ENCODE measurements at regions not wholly inside any gene's neighbourhood (a gene's known extent, or its start where the extent isn't known, plus 50 kb on each side); places are given as distances from the start of the nearest gene placed in this dataset.

GRCh38 chr5:15260356-15261268 lies 239.4 kb upstream of the FBXL7 start:
- no peak for DNase-seq

- DNase-seq: no peak
Observed at GRCh38 chr5:15256485-15256884, 243.5 kb upstream of the FBXL7 start.

- DNase-seq: no peak
Observed at GRCh38 chr5:15255576-15255975, 244.4 kb upstream of the FBXL7 start.

- no peak for DNase-seq
Observed at GRCh38 chr5:15254607-15255006, 245.4 kb upstream of the FBXL7 start.

GRCh38 chr5:15252331-15252730 lies 247.6 kb upstream of the FBXL7 start:
- no peak for DNase-seq

GRCh38 chr5:15249152-15249551 lies 250.8 kb upstream of the FBXL7 start:
- no peak for DNase-seq

- DNase-seq: no peak
Observed at GRCh38 chr5:15248731-15249130, 251.2 kb upstream of the FBXL7 start.

- DNase-seq: no peak
Observed at GRCh38 chr5:15245913-15246312, 254.1 kb upstream of the FBXL7 start.

- no peak for DNase-seq
Observed at GRCh38 chr5:15243301-15244020, 256.5 kb upstream of the FBXL7 start.

- no peak for DNase-seq
Observed at GRCh38 chr5:15241216-15241821, 258.7 kb upstream of the FBXL7 start.

- DNase-seq: no peak
Observed at GRCh38 chr5:15238006-15238405, 262.0 kb upstream of the FBXL7 start.

- no peak for DNase-seq
Observed at GRCh38 chr5:15236911-15237508, 263.0 kb upstream of the FBXL7 start.

- DNase-seq: no peak
Observed at GRCh38 chr5:15234911-15235310, 265.1 kb upstream of the FBXL7 start.

GRCh38 chr5:15234366-15234765 lies 265.6 kb upstream of the FBXL7 start:
- no peak for DNase-seq

- no peak for DNase-seq
Observed at GRCh38 chr5:15233566-15233965, 266.4 kb upstream of the FBXL7 start.

GRCh38 chr5:15222156-15222555 lies 277.8 kb upstream of the FBXL7 start:
- DNase-seq: no peak

- DNase-seq: no peak
Observed at GRCh38 chr5:15220642-15221173, 279.3 kb upstream of the FBXL7 start.

- no peak for DNase-seq
Observed at GRCh38 chr5:15215056-15215455, 284.9 kb upstream of the FBXL7 start.

GRCh38 chr5:15214010-15214409 lies 286.0 kb upstream of the FBXL7 start:
- DNase-seq: no peak

GRCh38 chr5:15209053-15209762 lies 290.8 kb upstream of the FBXL7 start:
- DNase-seq: no peak

GRCh38 chr5:15206133-15206532 lies 293.8 kb upstream of the FBXL7 start:
- DNase-seq: no peak

GRCh38 chr5:15203376-15203775 lies 296.6 kb upstream of the FBXL7 start:
- no peak for DNase-seq
